ENCODE measurements at regions not wholly inside any gene's neighbourhood (a gene's known extent, or its start where the extent isn't known, plus 50 kb on each side); places are given as distances from the start of the nearest gene placed in this dataset.

GRCh38 chr10:20963721-20964595 lies 66.8 kb upstream of the NEBL start:
- Histone ChIP-seq H3K9ac (ENCODE audit: low read depth in 1 of 2, low read length in 2 of 2) (no peak overlapping the region), H3K27me3 (ENCODE audit: control insufficient read depth in 1 of 2, insufficient read depth in 2 of 2, low read length in 2 of 2) (no peaks in the 10 kb centered on the region), H3K36me3 (ENCODE audit: control insufficient read depth in 1 of 2, insufficient read depth in 2 of 2, low read length in 2 of 2) (no peaks in the 10 kb centered on the region), H3K4me1 (ENCODE audit: control insufficient read depth in 1 of 2, insufficient read depth in 2 of 2, low read length in 2 of 2) (no peaks in the 10 kb centered on the region), H3K4me3 (ENCODE audit: low read depth in 1 of 2, low read length in 2 of 2) (no peak overlapping the region), H3K27ac (ENCODE audit: low read depth, low read length) (no peak overlapping the region), H3K9me3 (ENCODE audit: control insufficient read depth in 1 of 2, low read length in 2 of 2) (no peaks in the 10 kb centered on the region)

GRCh38 chr10:20963056-20963455 lies 65.9 kb upstream of the NEBL start:
- H3K9ac ChIP-seq (ENCODE audit: low read depth in 1 of 2, low read length in 2 of 2), result no peak overlapping the region
- no peaks in the 10 kb centered on the region for H3K27me3 ChIP-seq (ENCODE audit: control insufficient read depth in 1 of 2, insufficient read depth in 2 of 2, low read length in 2 of 2)
- no peak overlapping the region for H3K4me3 ChIP-seq (ENCODE audit: low read depth in 1 of 2, low read length in 2 of 2)
- H3K9me3 ChIP-seq (ENCODE audit: control insufficient read depth in 1 of 2, low read length in 2 of 2), result no peaks in the 10 kb centered on the region
- H3K36me3 ChIP-seq (ENCODE audit: control insufficient read depth in 1 of 2, insufficient read depth in 2 of 2, low read length in 2 of 2), result no peaks in the 10 kb centered on the region
- H3K27ac ChIP-seq (ENCODE audit: low read depth, low read length), result no peak overlapping the region
- H3K4me1 ChIP-seq (ENCODE audit: control insufficient read depth in 1 of 2, insufficient read depth in 2 of 2, low read length in 2 of 2), result no peaks in the 10 kb centered on the region

GRCh38 chr10:20962165-20962564 lies 65.1 kb upstream of the NEBL start:
- H3K4me1 ChIP-seq (ENCODE audit: control insufficient read depth in 1 of 2, insufficient read depth in 2 of 2, low read length in 2 of 2), result no peaks in the 10 kb centered on the region
- H3K4me3 ChIP-seq (ENCODE audit: low read depth in 1 of 2, low read length in 2 of 2), result no peak overlapping the region
- no peaks in the 10 kb centered on the region for H3K36me3 ChIP-seq (ENCODE audit: control insufficient read depth in 1 of 2, insufficient read depth in 2 of 2, low read length in 2 of 2)
- no peak overlapping the region for H3K27ac ChIP-seq (ENCODE audit: low read depth, low read length)
- no peaks in the 10 kb centered on the region for H3K27me3 ChIP-seq (ENCODE audit: control insufficient read depth in 1 of 2, insufficient read depth in 2 of 2, low read length in 2 of 2)
- H3K9me3 ChIP-seq (ENCODE audit: control insufficient read depth in 1 of 2, low read length in 2 of 2), result no peaks in the 10 kb centered on the region
- H3K9ac ChIP-seq (ENCODE audit: low read depth in 1 of 2, low read length in 2 of 2), result no peak overlapping the region

- H3K4me3 ChIP-seq (ENCODE audit: low read depth in 1 of 2, low read length in 2 of 2), result no peak overlapping the region
- H3K27ac ChIP-seq (ENCODE audit: low read depth, low read length), result no peak overlapping the region
- H3K9ac ChIP-seq (ENCODE audit: low read depth in 1 of 2, low read length in 2 of 2), result no peak overlapping the region
- H3K9me3 ChIP-seq (ENCODE audit: control insufficient read depth in 1 of 2, low read length in 2 of 2), result no peaks in the 10 kb centered on the region
- H3K36me3 ChIP-seq (ENCODE audit: control insufficient read depth in 1 of 2, insufficient read depth in 2 of 2, low read length in 2 of 2), result no peaks in the 10 kb centered on the region
- no peaks in the 10 kb centered on the region for H3K4me1 ChIP-seq (ENCODE audit: control insufficient read depth in 1 of 2, insufficient read depth in 2 of 2, low read length in 2 of 2)
- H3K27me3 ChIP-seq (ENCODE audit: control insufficient read depth in 1 of 2, insufficient read depth in 2 of 2, low read length in 2 of 2), result no peaks in the 10 kb centered on the region
Measured at GRCh38 chr10:20959242-20959641, 62.1 kb upstream of the NEBL start.

GRCh38 chr10:20958764-20959163 lies 61.7 kb upstream of the NEBL start:
- Histone ChIP-seq H3K27me3 (ENCODE audit: control insufficient read depth in 1 of 2, insufficient read depth in 2 of 2, low read length in 2 of 2) (no peaks in the 10 kb centered on the region), H3K9ac (ENCODE audit: low read depth in 1 of 2, low read length in 2 of 2) (no peak overlapping the region), H3K27ac (ENCODE audit: low read depth, low read length) (no peak overlapping the region), H3K4me3 (ENCODE audit: low read depth in 1 of 2, low read length in 2 of 2) (no peak overlapping the region), H3K4me1 (ENCODE audit: control insufficient read depth in 1 of 2, insufficient read depth in 2 of 2, low read length in 2 of 2) (no peaks in the 10 kb centered on the region), H3K36me3 (ENCODE audit: control insufficient read depth in 1 of 2, insufficient read depth in 2 of 2, low read length in 2 of 2) (no peaks in the 10 kb centered on the region), H3K9me3 (ENCODE audit: control insufficient read depth in 1 of 2, low read length in 2 of 2) (no peaks in the 10 kb centered on the region)

GRCh38 chr10:20958225-20958624 lies 61.1 kb upstream of the NEBL start:
- H3K4me1 ChIP-seq (ENCODE audit: control insufficient read depth in 1 of 2, insufficient read depth in 2 of 2, low read length in 2 of 2), result no peaks in the 10 kb centered on the region
- no peak overlapping the region for H3K27ac ChIP-seq (ENCODE audit: low read depth, low read length)
- no peak overlapping the region for H3K4me3 ChIP-seq (ENCODE audit: low read depth in 1 of 2, low read length in 2 of 2)
- no peaks in the 10 kb centered on the region for H3K27me3 ChIP-seq (ENCODE audit: control insufficient read depth in 1 of 2, insufficient read depth in 2 of 2, low read length in 2 of 2)
- H3K36me3 ChIP-seq (ENCODE audit: control insufficient read depth in 1 of 2, insufficient read depth in 2 of 2, low read length in 2 of 2), result no peaks in the 10 kb centered on the region
- no peaks in the 10 kb centered on the region for H3K9me3 ChIP-seq (ENCODE audit: control insufficient read depth in 1 of 2, low read length in 2 of 2)
- H3K9ac ChIP-seq (ENCODE audit: low read depth in 1 of 2, low read length in 2 of 2), result no peak overlapping the region

- H3K36me3 ChIP-seq (ENCODE audit: control insufficient read depth in 1 of 2, insufficient read depth in 2 of 2, low read length in 2 of 2), result no peaks in the 10 kb centered on the region
- H3K27ac ChIP-seq (ENCODE audit: low read depth, low read length), result no peak overlapping the region
- H3K9me3 ChIP-seq (ENCODE audit: control insufficient read depth in 1 of 2, low read length in 2 of 2), result no peaks in the 10 kb centered on the region
- no peak overlapping the region for H3K4me3 ChIP-seq (ENCODE audit: low read depth in 1 of 2, low read length in 2 of 2)
- H3K27me3 ChIP-seq (ENCODE audit: control insufficient read depth in 1 of 2, insufficient read depth in 2 of 2, low read length in 2 of 2), result no peaks in the 10 kb centered on the region
- no peak overlapping the region for H3K9ac ChIP-seq (ENCODE audit: low read depth in 1 of 2, low read length in 2 of 2)
- H3K4me1 ChIP-seq (ENCODE audit: control insufficient read depth in 1 of 2, insufficient read depth in 2 of 2, low read length in 2 of 2), result no peaks in the 10 kb centered on the region
Measured at GRCh38 chr10:20957744-20958143, 60.6 kb upstream of the NEBL start.

- H3K4me3 ChIP-seq (ENCODE audit: low read depth in 1 of 2, low read length in 2 of 2), result no peak overlapping the region
- no peak overlapping the region for H3K9ac ChIP-seq (ENCODE audit: low read depth in 1 of 2, low read length in 2 of 2)
- no peaks in the 10 kb centered on the region for H3K4me1 ChIP-seq (ENCODE audit: control insufficient read depth in 1 of 2, insufficient read depth in 2 of 2, low read length in 2 of 2)
- H3K27me3 ChIP-seq (ENCODE audit: control insufficient read depth in 1 of 2, insufficient read depth in 2 of 2, low read length in 2 of 2), result no peaks in the 10 kb centered on the region
- H3K9me3 ChIP-seq (ENCODE audit: control insufficient read depth in 1 of 2, low read length in 2 of 2), result no peaks in the 10 kb centered on the region
- H3K27ac ChIP-seq (ENCODE audit: low read depth, low read length), result no peak overlapping the region
- H3K36me3 ChIP-seq (ENCODE audit: control insufficient read depth in 1 of 2, insufficient read depth in 2 of 2, low read length in 2 of 2), result no peaks in the 10 kb centered on the region
Measured at GRCh38 chr10:20956843-20957242, 59.7 kb upstream of the NEBL start.

- Histone ChIP-seq H3K4me1 (ENCODE audit: control insufficient read depth in 1 of 2, insufficient read depth in 2 of 2, low read length in 2 of 2) (no peaks in the 10 kb centered on the region), H3K27me3 (ENCODE audit: control insufficient read depth in 1 of 2, insufficient read depth in 2 of 2, low read length in 2 of 2) (no peaks in the 10 kb centered on the region), H3K27ac (ENCODE audit: low read depth, low read length) (no peak overlapping the region), H3K9ac (ENCODE audit: low read depth in 1 of 2, low read length in 2 of 2) (no peak overlapping the region), H3K4me3 (ENCODE audit: low read depth in 1 of 2, low read length in 2 of 2) (no peak overlapping the region), H3K36me3 (ENCODE audit: control insufficient read depth in 1 of 2, insufficient read depth in 2 of 2, low read length in 2 of 2) (no peaks in the 10 kb centered on the region), H3K9me3 (ENCODE audit: control insufficient read depth in 1 of 2, low read length in 2 of 2) (no peaks in the 10 kb centered on the region)
Measured at GRCh38 chr10:20955355-20955893, 58.3 kb upstream of the NEBL start.

GRCh38 chr10:20954519-20954918 lies 57.4 kb upstream of the NEBL start:
- Histone ChIP-seq H3K27ac (ENCODE audit: low read depth, low read length) (no peak overlapping the region), H3K4me1 (ENCODE audit: control insufficient read depth in 1 of 2, insufficient read depth in 2 of 2, low read length in 2 of 2) (no peaks in the 10 kb centered on the region), H3K27me3 (ENCODE audit: control insufficient read depth in 1 of 2, insufficient read depth in 2 of 2, low read length in 2 of 2) (no peaks in the 10 kb centered on the region), H3K4me3 (ENCODE audit: low read depth in 1 of 2, low read length in 2 of 2) (no peak overlapping the region), H3K36me3 (ENCODE audit: control insufficient read depth in 1 of 2, insufficient read depth in 2 of 2, low read length in 2 of 2) (no peaks in the 10 kb centered on the region), H3K9me3 (ENCODE audit: control insufficient read depth in 1 of 2, low read length in 2 of 2) (no peaks in the 10 kb centered on the region), H3K9ac (ENCODE audit: low read depth in 1 of 2, low read length in 2 of 2) (no peak overlapping the region)

Data from duodenal mucosa (tissue), 2 donors.